Panc1 (cell line): ENCODE measurements at regions not wholly inside any gene's neighbourhood (a gene's known extent, or its start where the extent isn't known, plus 50 kb on each side); places are given as distances from the start of the nearest gene placed in this dataset.

Source experiments
- CTCF ChIP-seq: fragments of 450-650 bp; IDR thresholded peaks from 2 replicates; pipeline ENCODE4 v1.5.1; 2017; ENCODE audit warnings: mild to moderate bottlenecking
- POLR2AphosphoS5 ChIP-seq: IDR thresholded peaks from 2 replicates; pipeline ENCODE4 v1.6.1; 2012; ENCODE audit warnings: mild to moderate bottlenecking, low read depth, low read length, moderate library complexity

- TF ChIP-seq POLR2AphosphoS5 (no peak), CTCF (no peak)
Observed at GRCh38 chr4:182143822-182144625, 99.2 kb upstream of the TENM3 start.
